GM12878 (cell line): ENCODE measurements at regions not wholly inside any gene's neighbourhood (a gene's known extent, or its start where the extent isn't known, plus 50 kb on each side); places are given as distances from the start of the nearest gene placed in this dataset.

ENCODE experiments used
- ATAC-seq: fragments of 200-7000 bp; cut with Tn5 transposase; 3 replicates; pipeline ENCODE4 v1.9.1; 2020; ENCODE audit warnings: mild to moderate bottlenecking, moderate library complexity
- BruUV-seq: library from RNA; stranded (reverse); fragments of 400-500 nt; replicated peaks from 2 replicates; lab custom pipeline; 2021; lab: Mats Ljungman, UMichigan
- CTCF ChIA-PET: fragments of 300-600 bp; sonication (Branson Sonifier 250); formaldehyde crosslinking; extraction: SDS; loops from one replicate; lab custom pipeline; 2021; ENCODE audit warnings: inconsistent platforms; lab: Yijun Ruan, JAX
- POLR2A ChIA-PET: fragments of 350-600 bp; formaldehyde crosslinking; extraction: SDS; loops from one replicate; lab custom pipeline; 2021; ENCODE audit warnings: inconsistent platforms; lab: Charles Lee
- RAD21 ChIA-PET: fragments of 300-600 bp; sonication (Branson Sonifier 250); formaldehyde crosslinking; loops from one replicate; lab custom pipeline; 2023; ENCODE audit warnings: antibody characterized with exemption; ENCODE audit not compliant: unreplicated experiment; lab: Charles Lee
- SMC1A ChIA-PET: fragments of 300-600 bp; sonication (Branson Sonifier 250); formaldehyde crosslinking; loops from one replicate; lab custom pipeline; 2023; ENCODE audit not compliant: unreplicated experiment, uncharacterized antibody; lab: Charles Lee
- DNase-seq: peaks from one replicate; pipeline ENCODE4 v3.0.0-alpha.2; 2011; ENCODE audit warnings: low read depth, low spot score
- FAIRE-seq: peaks from 3 replicates; lab custom pipeline; 2011; peaks lifted over from hg19 to GRCh38; lab: Jason Lieb, UNC
- H2AFZ ChIP-seq: 2 replicates; pipeline ENCODE4 v1.6.0; 2011; ENCODE audit warnings: low read depth, low read length, control low read depth; ENCODE audit not compliant: control insufficient read depth
- H3K27ac ChIP-seq: 2 replicates; pipeline ENCODE4 v1.5.1; 2011; ENCODE audit warnings: control low read depth; ENCODE audit not compliant: control insufficient read depth, insufficient read depth
- H3K27me3 ChIP-seq, 2 experiments: replicated peaks in 1 of 2; 2 replicates each; pipeline versions ENCODE4 v1.6.0 to v1.6.1; 2011; ENCODE audit warnings: low read length in 1 of 2; ENCODE audit not compliant: control insufficient read depth in 2 of 2, insufficient read depth in 2 of 2
- H3K36me3 ChIP-seq, 2 experiments: 2 replicates each; pipeline ENCODE4 v1.5.1; 2011; ENCODE audit warnings: low read length in 1 of 2; ENCODE audit not compliant: control insufficient read depth in 2 of 2, insufficient read depth in 2 of 2
- H3K4me1 ChIP-seq: 2 replicates; pipeline ENCODE4 v1.6.1; 2011; ENCODE audit warnings: mild to moderate bottlenecking, low read length, moderate library complexity, mixed read lengths; ENCODE audit not compliant: control insufficient read depth, insufficient read depth
- H3K4me2 ChIP-seq: 2 replicates; pipeline ENCODE4 v1.6.0; 2011; ENCODE audit warnings: control low read depth; ENCODE audit not compliant: control insufficient read depth, insufficient read depth
- H3K4me3 ChIP-seq: fragments of 200-600 bp; sonication (generic); 2 replicates; pipeline ENCODE4 v1.5.1; 2016
- H3K79me2 ChIP-seq: 2 replicates; pipeline ENCODE4 v1.6.0; 2011; ENCODE audit warnings: low read length; ENCODE audit not compliant: control insufficient read depth, insufficient read depth
- H3K9ac ChIP-seq: 2 replicates; pipeline ENCODE4 v1.8.0; 2011; ENCODE audit warnings: low read length, control low read depth, mixed read lengths; ENCODE audit not compliant: control insufficient read depth, insufficient read depth
- H3K9me3 ChIP-seq: replicated peaks from 3 replicates; pipeline ENCODE4 v1.5.1; 2011; ENCODE audit warnings: mild to moderate bottlenecking, low read length; ENCODE audit not compliant: control insufficient read depth, insufficient read depth
- H4K20me1 ChIP-seq: 2 replicates; pipeline ENCODE4 v1.6.0; 2011; ENCODE audit not compliant: control insufficient read depth, insufficient read depth
- CEBPB ChIP-seq, 2 experiments: fragments of 150-350 bp in 1 of 2; IDR thresholded peaks; 2 replicates each; pipeline ENCODE4 v1.6.1; 2012 to 2014; ENCODE audit warnings: low read depth in 2 of 2, low read length in 2 of 2, borderline replicate concordance in 1 of 2, inconsistent platforms in 1 of 2
- DPF2 ChIP-seq: fragments of 450-650 bp; IDR thresholded peaks from 2 replicates; pipeline ENCODE4 v1.6.1; 2017; ENCODE audit warnings: mild to moderate bottlenecking
- EED ChIP-seq: sonication (generic); IDR thresholded peaks from 2 replicates; pipeline ENCODE4 v1.6.1; 2016; ENCODE audit warnings: antibody characterized with exemption, low read depth
- JUND ChIP-seq: IDR thresholded peaks from 2 replicates; pipeline ENCODE4 v1.6.1; 2012; ENCODE audit warnings: low read depth, mild to moderate bottlenecking, low read length, improper control_type of control experiment, moderate library complexity
- MYC ChIP-seq: IDR thresholded peaks from 2 replicates; pipeline ENCODE4 v1.6.1; 2011; ENCODE audit warnings: mild to moderate bottlenecking, low read length, moderate library complexity, inconsistent platforms; ENCODE audit not compliant: insufficient read depth, insufficient replicate concordance, insufficient read length, severe bottlenecking
- NFXL1 ChIP-seq: fragments of 450-650 bp; IDR thresholded peaks from 2 replicates; pipeline ENCODE4 v1.6.1; 2017; ENCODE audit warnings: antibody characterized with exemption, mild to moderate bottlenecking, borderline replicate concordance
- SIX5 ChIP-seq: IDR thresholded peaks from 2 replicates; pipeline ENCODE4 v1.6.1; 2011; ENCODE audit warnings: mild to moderate bottlenecking, low read depth, low read length, moderate library complexity; ENCODE audit not compliant: severe bottlenecking
- SP1 ChIP-seq: IDR thresholded peaks from one replicate; pipeline ENCODE4 v1.6.1; 2011; ENCODE audit warnings: low read depth, low read length
- SUPT20H ChIP-seq: IDR thresholded peaks from 2 replicates; pipeline ENCODE4 v1.6.1; 2011; ENCODE audit warnings: low read depth, mild to moderate bottlenecking, low read length, moderate library complexity, borderline replicate concordance; ENCODE audit not compliant: control insufficient read depth
- ZZZ3 ChIP-seq: IDR thresholded peaks from 2 replicates; pipeline ENCODE4 v1.6.1; 2011; ENCODE audit warnings: low read depth; ENCODE audit not compliant: control insufficient read depth, insufficient read length
- WGBS: methylation state at CpG from one replicate; pipeline ENCODE4 v1.1.6; 2016; ENCODE audit warnings: low lambda C conversion rate; ENCODE audit not compliant: insufficient replicate concordance, insufficient coverage; ENCODE audit errors: missing lambda C conversion rate; 5-methylcytosine and 5-hydroxymethylcytosine counted together
- in situ Hi-C: fragments of 300-500 bp; cut with MboI; formaldehyde crosslinking; loops from 9 replicates; pipeline ENCODE4 v1.14.3; 2018; ENCODE audit warnings: mixed read lengths
- intact Hi-C: fragments of 100-400 bp; cut with micrococcal nuclease; formaldehyde crosslinking; loops from one replicate; pipeline ENCODE4 v1.14.2; 2022; ENCODE audit not compliant: unreplicated experiment
- TF ChIP-seq, protein P1 (sequence below): fragments of 450-650 bp; IDR thresholded peaks from 2 replicates; pipeline ENCODE4 v1.6.1; 2017; ENCODE audit warnings: borderline replicate concordance
- TF ChIP-seq, protein P2 (sequence below): fragments of 450-650 bp; IDR thresholded peaks from 2 replicates; pipeline ENCODE4 v1.6.1; 2014; ENCODE audit warnings: mild to moderate bottlenecking
- TF ChIP-seq, protein P3 (sequence below): fragments of 450-650 bp; IDR thresholded peaks from 2 replicates; pipeline ENCODE4 v1.6.1; 2017; ENCODE audit warnings: antibody characterized with exemption, mild to moderate bottlenecking, moderate library complexity

DNA sequence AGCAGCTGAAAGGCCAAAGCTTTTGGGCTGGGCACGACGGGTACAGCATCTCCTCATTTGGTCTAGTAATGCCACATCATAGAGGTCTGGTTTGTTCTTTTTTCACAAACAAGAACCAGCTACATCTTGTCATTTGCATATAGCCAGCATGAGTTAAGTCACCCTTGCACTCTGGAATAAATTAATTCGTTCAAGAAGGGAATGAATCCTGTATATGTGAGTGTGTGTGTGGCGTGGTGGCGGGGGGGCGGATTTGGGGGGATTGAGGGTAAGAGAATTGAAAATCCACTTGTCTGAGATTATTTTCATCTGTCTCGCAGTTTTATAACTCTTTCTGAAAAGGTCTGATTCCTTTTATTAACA lies 380.0 kb upstream of the CAMK1G start (continued):
- TF ChIP-seq, protein P1, sequence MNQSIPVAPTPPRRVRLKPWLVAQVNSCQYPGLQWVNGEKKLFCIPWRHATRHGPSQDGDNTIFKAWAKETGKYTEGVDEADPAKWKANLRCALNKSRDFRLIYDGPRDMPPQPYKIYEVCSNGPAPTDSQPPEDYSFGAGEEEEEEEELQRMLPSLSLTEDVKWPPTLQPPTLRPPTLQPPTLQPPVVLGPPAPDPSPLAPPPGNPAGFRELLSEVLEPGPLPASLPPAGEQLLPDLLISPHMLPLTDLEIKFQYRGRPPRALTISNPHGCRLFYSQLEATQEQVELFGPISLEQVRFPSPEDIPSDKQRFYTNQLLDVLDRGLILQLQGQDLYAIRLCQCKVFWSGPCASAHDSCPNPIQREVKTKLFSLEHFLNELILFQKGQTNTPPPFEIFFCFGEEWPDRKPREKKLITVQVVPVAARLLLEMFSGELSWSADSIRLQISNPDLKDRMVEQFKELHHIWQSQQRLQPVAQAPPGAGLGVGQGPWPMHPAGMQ = no peak
- no peak for TF ChIP-seq SP1

DNA sequence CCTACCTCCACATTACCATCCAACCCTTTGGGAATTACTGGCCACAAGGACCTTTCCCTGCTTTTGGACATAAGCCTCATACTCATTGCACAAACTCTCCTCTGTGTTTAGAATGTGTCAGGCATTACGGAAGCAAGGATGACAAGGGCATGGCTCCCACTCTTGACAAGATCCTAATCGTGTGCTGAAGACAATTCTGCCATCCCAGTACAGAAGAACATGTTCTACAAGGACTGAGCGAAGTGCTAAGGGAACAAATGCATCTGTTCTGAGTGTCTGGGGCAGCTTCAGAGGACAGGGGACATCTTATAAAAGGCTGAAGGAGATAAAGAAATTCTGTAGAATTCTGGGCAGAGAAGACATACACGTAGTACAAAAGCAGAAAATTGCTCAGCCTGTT lies 378.5 kb upstream of the CAMK1G start:
- intact Hi-C loops = loop anchor here (5.0 kb wide), 2 partner anchors 128 to 553 kb away; no protein-coding TSS in a partner anchor
- ATAC-seq = no peak

More for the DNA sequence above, 378.5 kb upstream of the CAMK1G start:
- no peak overlapping the region for H2AFZ ChIP-seq
- in situ Hi-C loops = loop anchor here (10.0 kb wide), 1 partner anchor 550 kb away; no protein-coding TSS in a partner anchor
- DNase-seq = no peak
- no peaks in the 10 kb centered on the region for H3K79me2 ChIP-seq
- TF ChIP-seq, protein P2, sequence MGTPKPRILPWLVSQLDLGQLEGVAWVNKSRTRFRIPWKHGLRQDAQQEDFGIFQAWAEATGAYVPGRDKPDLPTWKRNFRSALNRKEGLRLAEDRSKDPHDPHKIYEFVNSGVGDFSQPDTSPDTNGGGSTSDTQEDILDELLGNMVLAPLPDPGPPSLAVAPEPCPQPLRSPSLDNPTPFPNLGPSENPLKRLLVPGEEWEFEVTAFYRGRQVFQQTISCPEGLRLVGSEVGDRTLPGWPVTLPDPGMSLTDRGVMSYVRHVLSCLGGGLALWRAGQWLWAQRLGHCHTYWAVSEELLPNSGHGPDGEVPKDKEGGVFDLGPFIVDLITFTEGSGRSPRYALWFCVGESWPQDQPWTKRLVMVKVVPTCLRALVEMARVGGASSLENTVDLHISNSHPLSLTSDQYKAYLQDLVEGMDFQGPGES = no peak
- TF ChIP-seq JUND = no peak
- TF ChIP-seq EED = no peak
- no peak for TF ChIP-seq MYC
- no peak for TF ChIP-seq SIX5
- no peak for TF ChIP-seq ZZZ3
- no peak for TF ChIP-seq CEBPB (IDR thresholded peaks at IDR 0.05; ENCODE audit: borderline replicate concordance in 1 of 2, low read depth in 2 of 2, low read length in 2 of 2)
- no peak for TF ChIP-seq SUPT20H
- TF ChIP-seq DPF2 = no peak
- TF ChIP-seq NFXL1 = no peak
- TF ChIP-seq, protein P3, sequence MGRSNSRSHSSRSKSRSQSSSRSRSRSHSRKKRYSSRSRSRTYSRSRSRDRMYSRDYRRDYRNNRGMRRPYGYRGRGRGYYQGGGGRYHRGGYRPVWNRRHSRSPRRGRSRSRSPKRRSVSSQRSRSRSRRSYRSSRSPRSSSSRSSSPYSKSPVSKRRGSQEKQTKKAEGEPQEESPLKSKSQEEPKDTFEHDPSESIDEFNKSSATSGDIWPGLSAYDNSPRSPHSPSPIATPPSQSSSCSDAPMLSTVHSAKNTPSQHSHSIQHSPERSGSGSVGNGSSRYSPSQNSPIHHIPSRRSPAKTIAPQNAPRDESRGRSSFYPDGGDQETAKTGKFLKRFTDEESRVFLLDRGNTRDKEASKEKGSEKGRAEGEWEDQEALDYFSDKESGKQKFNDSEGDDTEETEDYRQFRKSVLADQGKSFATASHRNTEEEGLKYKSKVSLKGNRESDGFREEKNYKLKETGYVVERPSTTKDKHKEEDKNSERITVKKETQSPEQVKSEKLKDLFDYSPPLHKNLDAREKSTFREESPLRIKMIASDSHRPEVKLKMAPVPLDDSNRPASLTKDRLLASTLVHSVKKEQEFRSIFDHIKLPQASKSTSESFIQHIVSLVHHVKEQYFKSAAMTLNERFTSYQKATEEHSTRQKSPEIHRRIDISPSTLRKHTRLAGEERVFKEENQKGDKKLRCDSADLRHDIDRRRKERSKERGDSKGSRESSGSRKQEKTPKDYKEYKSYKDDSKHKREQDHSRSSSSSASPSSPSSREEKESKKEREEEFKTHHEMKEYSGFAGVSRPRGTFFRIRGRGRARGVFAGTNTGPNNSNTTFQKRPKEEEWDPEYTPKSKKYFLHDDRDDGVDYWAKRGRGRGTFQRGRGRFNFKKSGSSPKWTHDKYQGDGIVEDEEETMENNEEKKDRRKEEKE = no peak
- H3K9me3 ChIP-seq = no peaks in the 10 kb centered on the region
- no peaks in the 10 kb centered on the region for H3K36me3 ChIP-seq
- no peak for FAIRE-seq
- no TSS peak for BruUV-seq
- H3K4me1 ChIP-seq = no peaks in the 10 kb centered on the region
- no peak overlapping the region for H3K4me2 ChIP-seq
- no peak overlapping the region for H3K4me3 ChIP-seq
- ChIA-PET SMC1A (no interaction called here), CTCF (interaction anchor here (1.1 to 1.2 kb wide), 2 partner anchors 362 to 552 kb away, joined by 3 read pairs; no protein-coding TSS in a partner anchor), RAD21 (no interaction called here), POLR2A (no interaction called here)
- no peaks in the 10 kb centered on the region for H4K20me1 ChIP-seq
- peaks cover 4 to 6% of the 10 kb centered on the region in 2 experiments; a peak in 3 of 4 replicates for H3K27me3 ChIP-seq
- no peak overlapping the region for H3K27ac ChIP-seq
- WGBS = 2% methylated on average over 4 of the region's 4 CpGs
- no peak overlapping the region for H3K9ac ChIP-seq
